Astrocyte of the hippocampus (primary cell): ENCODE measurements at regions not wholly inside any gene's neighbourhood (a gene's known extent, or its start where the extent isn't known, plus 50 kb on each side); places are given as distances from the start of the nearest gene placed in this dataset.

Source experiments
- DNase-seq: peaks from one replicate; pipeline ENCODE4 v3.0.0; 2011; ENCODE audit warnings: low read depth, low spot score

DNA sequence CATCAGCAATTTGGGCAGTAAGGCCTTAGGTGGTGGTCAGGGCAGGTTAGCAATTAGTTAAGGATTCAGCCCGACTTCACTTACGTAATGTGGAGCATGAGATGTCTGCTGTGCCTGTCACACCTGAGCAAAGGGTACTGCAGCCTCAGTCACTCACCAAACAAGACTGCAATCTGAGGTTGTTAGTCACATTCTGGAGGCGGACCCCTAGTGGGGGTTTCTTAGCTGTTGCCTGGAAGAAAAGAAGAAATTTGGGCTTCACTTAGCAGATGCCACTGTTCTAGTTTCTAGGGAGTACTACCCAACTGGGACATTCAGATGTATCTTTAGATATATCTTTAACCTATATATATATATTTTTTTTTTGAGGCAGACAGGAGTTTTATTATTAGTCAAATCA lies 529.9 kb downstream of the SLC4A3 start:
- DNase-seq = no peak

DNA sequence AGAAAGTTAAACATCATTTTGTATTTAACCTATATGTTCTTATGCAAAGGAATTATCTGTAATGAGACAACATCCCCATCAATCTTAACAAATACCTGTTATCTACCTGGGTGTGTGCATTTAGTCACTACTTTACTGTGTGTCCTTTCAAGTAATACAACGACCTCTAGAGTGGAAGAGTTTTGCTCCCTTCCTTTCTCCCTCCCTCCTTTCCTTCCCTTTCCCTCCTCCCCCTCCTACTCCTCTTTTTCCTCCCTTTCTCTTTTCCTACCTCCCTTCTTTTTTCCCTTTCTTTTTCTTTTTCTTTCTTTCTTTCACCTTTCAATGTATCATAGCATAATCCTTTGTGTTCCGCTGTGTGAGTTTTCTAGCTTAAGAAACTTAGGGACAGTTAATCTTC lies 532.3 kb downstream of the SLC4A3 start:
- DNase-seq = no peak

DNA sequence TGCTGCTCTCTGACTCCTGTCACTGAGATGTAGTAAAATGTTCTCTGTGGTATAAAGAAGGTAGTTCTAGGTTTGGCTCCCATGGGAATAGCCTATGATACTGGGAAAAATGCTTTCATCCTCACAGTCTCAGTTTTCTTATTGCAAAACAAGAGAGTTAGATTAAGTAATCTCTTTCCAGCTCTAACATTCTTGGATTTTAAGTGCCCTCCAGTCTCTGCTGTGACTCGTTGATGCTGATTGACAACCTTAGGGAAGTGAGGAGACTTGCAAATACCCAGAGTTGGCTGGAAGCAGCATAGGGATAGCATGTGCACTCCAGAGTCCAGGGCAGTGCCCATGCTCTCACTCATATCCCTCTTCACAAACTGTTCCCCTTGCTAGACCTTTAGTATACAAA lies 534.9 kb downstream of the SLC4A3 start:
- no peak for DNase-seq

DNA sequence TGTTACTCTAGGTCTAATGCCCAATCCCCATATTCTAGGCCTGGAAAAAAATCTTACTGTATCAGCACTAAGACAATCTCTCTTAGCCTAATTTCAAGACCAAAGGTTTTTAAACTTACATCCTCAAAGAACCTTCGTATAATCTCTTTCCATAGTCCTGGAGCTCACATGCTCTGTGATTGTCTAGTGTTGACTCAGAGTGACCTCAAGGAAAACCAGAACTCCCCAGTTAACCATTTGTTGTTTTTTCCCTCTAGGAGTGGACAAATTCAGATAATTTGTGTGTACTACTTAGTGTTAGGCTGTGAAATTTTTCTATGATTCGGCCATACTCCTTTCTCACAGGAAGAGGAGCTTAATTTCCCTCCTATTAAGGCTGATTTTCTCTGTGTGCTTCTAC lies 536.1 kb downstream of the SLC4A3 start:
- DNase-seq = peak; percentile 18

DNA sequence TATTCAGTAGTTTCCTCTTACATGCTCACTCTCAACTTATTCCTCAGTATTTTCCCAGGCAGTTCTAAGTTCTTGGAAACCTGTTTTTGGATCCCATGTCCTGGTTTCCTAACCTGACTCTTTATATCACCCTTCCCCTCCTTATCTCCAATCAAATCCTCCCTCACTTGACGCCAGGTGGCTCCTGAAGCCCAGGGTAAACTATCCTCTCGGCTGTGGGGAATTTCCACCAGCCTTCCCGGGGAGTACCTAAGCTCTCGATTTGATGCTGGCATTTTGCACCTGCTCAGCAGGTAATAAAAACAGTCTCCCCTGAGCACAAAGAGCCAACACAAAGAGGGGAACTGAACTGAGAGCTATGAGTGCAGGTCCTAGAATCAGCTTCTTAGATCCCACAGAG lies 538.0 kb downstream of the SLC4A3 start:
- DNase-seq = no peak

DNA sequence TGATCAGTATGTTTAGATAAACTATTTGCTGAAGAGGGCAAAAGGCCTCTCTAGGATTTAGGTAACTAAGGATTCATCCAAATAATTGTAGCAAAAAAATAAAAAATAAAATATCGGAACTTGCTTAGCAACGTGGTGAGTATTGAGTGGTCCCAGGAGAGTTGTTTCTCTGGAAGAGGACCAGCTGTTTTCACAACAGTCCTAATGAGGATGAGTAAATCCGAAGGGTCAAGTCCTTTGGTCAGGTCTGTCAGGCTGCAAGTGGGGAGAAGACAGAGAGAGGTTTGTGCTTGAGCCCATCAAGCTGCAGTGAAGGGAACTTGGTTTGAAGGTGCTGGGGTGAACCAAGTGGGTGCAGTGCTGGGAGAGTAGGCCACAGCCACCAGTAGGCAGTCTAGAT lies 539.2 kb downstream of the SLC4A3 start:
- DNase-seq = no peak

DNA sequence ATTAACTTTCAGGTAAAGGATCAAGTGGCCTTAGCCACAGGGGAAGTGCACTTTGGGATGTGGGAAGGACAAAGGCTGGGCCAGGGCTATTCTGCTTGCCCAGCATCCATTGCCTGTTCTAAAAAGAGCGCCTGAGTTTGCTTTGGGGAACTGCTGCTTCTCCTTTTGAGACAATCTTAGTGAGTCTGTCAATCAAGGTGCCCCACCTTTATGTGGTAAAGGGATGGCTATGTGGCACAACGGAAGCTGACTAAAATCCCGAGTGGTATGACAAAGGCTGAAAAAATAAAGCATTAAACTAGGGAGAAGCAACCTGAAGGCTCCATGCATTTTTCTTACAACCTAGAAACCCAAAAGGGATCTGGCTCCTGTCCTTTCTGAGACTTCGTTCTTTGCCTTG lies 540.5 kb downstream of the SLC4A3 start:
- DNase-seq = no peak

DNA sequence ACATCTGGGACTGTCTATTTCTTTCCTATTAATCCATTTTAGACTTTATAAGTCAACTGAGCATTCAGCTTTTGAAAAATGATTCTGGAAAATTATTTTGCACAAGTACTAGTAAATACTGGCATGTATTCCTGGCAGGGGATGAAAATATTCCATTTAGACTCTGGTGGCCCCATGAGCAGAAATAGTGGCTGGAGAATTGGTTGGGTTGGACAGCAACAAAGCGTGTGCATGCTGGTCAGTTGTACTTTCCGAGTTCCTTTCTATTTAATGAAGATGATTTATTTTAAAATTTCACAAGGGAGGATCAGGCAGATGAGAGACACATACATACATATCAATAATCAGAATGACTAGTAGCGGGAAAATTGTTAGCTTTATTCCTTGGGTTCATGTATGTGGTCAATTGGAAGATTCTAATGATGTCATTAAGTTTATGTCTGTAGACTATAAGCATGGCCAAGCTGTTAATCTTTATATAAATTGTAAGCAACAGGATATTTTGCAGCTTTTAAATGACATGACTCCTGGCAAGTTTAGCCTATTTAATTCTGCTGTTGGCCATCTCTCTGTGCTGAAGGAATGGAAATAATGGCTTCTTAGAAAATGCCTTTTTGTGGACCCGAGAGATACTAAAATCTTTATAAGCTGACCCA lies 541.6 kb downstream of the SLC4A3 start:
- no peak for DNase-seq

DNA sequence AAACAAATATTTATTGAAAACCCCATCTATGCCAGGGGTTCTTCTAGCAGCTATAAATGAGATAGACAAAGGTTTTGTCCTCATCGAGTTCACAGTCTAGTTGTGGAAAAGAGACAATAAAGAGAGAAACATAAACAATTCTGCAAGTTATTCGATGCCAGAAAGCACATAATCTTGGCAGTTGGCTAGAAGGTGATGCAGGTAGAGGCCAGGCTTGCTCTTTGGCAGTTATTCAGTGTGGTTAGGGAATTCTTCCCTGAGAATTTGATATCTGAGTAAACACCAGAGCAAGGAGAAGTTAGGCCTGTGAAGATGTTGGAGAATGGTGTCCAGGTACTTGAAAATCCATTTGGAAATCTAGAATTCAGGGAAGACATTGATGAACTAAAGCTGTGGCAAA lies 547.4 kb downstream of the SLC4A3 start:
- no peak for DNase-seq

DNA sequence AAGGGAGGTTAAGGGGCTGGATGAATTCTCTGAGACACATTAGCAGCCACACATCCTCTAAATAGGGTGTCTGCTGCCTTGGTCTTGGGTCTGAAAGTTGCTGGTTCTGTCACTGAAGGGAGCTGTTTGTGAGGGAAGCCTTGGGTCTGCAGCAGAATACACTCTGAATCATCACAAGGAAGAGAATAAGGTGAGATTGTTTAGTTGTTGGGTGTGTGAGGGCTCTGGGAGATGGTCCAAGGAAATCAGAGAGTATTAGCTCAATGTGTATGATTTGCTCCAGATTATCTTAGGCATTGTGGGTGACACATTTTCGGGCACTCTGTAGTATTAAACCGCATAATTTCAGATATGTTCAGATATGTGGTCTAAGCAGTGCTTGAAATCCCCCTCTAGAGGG lies 548.5 kb downstream of the SLC4A3 start:
- DNase-seq = no peak

DNA sequence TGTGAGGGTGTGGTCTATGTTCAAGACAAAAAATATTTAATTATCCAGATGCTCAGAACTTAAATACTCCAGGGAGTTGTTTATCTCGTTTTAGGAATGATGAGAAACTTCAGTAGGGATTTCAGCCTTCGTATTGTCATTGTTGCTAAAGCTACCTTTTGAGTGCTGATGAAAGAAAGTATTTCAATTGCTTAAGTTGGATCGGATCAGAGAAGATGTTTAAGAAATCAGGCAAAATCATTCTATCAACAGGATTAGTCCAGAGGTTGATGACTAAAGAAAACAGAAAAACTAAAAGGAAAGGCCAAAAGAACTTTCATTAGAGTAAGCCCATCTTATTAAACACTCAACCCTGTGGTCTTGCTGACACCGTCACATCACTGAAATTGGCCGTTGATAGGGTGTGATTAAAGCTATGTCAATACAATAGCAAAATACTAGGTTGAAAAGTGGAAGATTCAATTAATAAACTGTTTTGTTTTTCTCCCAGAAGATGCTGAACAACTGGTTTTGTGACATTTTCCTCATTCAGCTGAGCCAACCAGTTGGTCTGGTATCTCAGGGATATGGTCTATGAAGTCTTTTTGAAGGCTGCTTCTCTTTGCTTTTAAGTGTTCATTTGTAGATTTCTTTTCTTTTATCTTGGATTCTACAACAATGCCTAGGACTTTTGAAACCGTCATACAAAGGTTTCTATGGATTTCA lies 551.7 kb downstream of the SLC4A3 start:
- DNase-seq = no peak

DNA sequence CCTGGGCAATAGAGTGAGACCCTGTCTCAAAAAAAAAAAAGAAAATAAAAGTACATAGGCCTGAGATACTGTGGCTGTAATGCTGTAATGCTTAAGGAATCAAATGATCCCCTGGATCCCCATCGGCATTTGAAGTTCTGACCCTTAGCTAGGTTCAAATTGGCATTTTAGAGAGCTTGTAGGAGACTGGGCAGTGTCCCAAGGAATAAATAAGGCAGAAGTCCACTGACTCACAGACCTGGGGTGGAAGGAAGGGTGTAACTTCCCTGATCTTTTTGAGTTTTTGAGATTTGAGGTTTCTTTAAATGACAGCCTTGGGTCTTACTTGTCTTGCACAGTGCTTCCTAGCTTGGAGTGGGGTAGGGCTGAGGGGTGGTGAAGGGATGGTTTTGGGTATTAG lies 553.7 kb downstream of the SLC4A3 start:
- DNase-seq = peak; percentile 42

DNA sequence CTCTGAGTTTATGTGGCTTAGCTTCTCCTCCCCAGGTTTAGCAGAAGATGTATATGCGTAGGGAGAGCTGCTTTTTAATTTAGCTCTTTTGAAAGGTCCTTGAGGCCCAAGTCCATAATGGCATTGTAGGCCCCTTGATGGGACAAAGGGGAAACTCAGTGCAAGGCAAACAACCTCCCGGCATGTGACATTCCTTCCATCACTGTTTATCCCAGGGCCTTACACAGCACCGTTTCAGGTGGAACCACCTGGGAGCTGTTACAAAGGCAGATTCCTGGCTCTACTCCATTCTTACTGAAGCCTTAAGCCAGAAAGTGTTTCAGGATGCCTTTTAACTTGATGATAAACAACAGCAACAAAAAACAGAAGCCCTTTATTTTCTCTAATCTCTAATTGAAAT lies 555.4 kb downstream of the SLC4A3 start:
- no peak for DNase-seq

DNA sequence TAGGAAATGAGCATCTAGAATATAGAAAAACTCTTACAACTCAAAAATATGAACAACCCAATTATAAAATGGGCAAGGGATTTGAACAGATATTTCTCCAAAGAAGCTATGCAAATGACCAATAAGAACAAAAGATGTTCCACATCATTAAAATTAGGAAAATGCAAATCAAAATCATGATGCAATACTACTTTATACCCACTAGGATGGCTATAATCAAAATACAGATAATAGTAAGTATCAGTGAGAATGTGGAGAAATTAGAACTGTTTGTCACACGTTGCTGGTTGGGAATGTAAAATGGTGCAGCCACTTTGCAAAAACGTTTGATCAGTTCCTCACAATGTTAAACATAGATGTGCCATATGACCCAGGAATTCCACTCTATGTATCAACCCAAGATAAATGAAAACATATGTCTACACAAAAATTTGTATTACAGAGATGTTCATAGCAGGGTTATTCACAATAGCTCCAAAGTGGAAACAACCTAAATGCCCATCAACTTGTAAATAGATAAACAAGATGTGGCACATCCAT lies 558.4 kb downstream of the SLC4A3 start:
- DNase-seq = no peak

DNA sequence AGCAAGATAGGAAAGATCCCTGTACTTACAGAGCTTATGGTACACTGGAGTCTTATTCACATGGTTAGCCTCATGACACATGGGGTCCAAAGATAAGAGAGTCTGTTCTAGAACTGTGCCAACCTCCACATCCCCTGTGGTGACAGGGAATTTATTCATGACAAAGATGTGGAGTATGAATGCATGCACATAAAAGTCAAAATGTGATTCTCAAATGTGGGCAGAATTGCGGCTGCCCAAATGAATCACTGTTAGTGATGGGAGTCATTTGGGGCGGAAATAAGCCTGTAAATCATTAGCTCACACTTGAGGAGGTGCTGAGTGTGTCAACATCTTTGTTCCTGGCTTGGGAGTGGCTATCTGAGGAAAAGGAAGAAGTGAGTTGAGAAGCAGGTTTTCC lies 560.6 kb downstream of the SLC4A3 start:
- DNase-seq = peak; percentile 78

DNA sequence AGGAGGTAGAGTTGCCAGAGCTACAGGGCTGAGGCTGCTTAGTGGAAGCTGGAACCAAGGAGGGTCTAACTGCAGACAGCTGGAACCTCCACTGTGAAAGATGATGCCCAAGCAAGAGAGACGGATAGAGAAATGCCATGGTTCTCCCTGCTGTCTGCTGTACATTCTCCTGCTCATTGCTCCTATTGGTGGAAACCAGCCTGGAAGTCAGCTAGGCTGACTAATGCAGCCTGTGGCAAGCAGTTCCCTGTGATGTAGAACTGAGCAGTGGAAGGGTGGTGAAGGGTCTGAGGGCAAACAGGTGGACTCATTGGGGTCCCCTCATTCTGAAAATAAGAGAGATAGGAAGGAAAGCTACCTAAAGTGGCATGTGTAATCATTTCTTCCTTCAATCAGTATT lies 563.6 kb downstream of the SLC4A3 start:
- no peak for DNase-seq

DNA sequence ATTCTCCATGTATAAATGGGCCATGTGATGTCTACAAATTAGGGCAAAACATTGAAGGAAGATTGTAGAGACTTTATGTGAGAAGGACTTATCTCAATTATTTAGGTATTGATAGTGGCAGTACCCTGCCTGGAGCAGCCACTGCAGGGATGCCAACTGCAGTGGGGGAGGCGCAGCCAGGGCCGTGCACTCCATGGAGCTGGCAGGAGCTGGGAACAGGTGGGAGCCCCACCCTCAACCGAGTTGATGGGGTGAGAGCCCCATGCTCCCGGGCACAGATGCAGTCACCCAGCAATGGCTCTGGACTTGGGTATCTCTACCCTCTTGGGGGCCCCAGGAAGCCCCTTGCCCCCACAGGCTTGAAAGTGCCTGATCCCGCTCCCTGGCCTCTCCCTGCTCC lies 564.3 kb downstream of the SLC4A3 start:
- DNase-seq = no peak

DNA sequence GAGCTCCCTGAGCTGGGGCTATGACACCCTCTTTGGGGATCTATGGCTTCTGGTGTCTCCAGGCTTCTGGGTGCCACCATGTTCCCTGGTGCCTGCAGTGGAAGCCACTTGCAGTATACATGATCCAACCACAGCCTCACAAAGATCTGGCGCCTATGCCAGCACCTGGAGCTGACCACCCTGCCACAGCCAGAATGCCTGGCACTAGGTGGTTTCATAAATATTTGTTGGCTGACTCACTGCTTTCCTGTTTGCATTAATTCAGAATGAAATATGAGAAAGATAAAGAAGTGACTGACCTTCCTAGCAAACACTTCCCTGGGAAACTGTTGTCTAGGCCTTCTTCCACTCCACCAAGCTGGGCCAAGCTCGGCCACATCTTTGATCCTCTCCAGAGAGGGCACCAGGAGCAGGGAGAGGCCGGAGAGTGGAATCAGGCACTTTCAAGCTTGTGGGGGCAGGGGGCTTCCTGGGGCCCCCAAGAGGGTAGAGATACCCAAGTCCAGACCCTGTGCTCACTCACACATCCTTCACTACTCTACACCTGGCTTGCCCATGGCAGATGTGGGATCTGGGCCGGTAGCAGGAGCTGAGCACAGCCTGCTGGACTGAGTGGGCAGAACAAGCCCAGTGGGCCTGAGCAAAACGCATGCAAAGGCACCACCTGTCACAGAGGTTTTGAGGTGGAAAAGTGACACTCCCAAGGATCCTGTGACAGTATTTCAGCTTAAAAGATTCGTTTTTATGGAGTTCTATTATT lies 565.7 kb downstream of the SLC4A3 start:
- peak; percentile 76 for DNase-seq

DNA sequence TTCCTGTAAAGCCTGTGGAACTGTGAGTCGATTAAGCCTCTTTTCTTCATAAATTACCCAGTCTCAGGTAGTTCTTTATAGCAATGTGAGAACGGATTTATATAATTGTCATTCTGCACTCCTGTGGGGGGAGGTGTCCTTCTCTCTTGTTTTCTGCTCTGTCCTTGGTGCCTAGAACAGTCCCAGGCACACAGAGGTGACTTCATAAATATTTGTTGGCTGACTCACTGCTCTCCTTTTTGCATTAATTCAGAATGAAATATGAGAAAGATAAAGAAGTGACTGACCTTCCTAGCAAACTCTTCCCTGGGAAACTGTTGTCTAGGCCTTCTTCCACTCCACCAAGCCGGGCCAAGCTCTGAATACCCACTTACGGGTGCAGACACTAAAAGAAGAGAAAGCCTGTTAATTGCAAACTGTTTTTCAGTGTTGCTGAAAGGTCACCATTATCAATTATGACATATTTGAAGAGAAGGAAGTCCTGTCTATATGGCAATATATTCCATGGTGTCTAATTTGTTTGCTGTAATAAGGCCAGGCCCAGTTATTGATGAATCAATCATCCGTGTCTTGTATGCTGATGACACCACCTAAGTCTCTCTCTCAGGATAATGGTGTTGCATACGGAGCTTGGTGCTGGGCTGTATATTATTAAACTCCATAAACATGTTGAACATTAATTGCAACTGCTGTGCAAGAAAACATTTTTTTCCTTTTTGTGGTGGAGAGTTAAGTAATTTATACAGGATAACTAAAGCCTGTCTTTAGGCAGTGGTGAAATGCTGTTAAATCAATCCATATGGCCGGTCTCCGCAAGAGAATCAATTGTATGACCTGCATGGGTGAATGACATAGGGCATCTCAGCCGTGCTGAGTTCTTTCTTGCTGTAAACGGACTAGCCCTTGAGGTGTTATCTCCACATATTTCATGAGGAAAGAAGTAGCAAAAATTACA lies 567.5 kb downstream of the SLC4A3 start:
- no peak for DNase-seq

DNA sequence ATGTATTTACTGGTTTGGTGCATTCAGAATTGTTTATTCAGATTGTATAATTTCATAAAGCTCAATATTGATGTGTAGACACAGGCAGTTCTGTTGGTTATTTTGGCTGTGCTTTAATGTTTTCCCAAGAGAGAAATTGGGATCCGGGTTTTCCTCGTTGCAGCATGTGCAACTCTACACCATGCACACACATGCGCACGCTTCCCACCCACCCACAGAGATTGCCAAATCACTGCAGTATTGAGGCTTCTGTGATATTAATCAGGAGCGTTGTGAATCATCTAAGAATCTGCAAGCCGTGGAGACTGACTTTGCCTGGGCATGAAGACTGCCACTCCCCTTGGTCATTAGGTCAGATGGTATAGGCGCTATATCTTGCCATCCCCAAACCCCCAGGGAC lies 571.5 kb downstream of the SLC4A3 start:
- no peak for DNase-seq

DNA sequence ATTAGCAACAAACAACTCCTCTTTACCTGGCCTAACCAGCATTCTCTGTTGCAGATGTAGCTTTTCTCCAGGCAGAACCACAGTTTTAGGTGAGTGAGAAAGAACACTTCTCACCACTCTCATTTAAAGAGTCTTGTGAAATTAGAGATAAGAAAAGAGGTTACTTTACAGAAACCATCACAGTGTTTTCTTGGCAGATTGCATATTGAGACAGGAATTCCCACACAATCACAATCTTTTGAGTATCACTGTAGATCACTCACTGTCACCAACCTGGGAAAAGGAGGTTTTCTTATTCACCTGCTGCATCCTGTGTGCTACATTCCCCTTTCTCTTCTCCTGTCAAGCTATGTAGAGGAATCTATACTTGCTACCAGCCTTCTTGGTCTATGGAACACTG lies 574.6 kb downstream of the SLC4A3 start:
- no peak for DNase-seq

DNA sequence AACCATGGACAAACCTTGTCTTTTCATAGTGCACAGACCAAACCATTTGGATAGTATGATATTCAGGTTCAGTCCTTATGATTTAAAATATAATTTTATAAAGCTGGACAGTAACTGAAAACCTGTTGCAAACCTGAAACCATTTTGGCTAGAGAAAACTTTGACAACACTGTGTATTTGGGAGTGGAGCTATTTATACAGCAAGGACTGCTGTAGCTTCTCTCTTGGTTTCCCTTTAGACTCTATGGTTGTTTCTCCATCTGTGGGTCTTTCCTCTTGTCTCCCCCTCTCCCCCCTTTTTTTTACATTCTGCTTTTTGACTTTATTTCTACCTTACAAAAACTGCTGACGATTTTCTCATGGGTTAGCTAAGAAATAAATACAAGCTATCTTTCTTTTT lies 581.7 kb downstream of the SLC4A3 start:
- DNase-seq = no peak
